ENCODE measurements at regions not wholly inside any gene's neighbourhood (a gene's known extent, or its start where the extent isn't known, plus 50 kb on each side); places are given as distances from the start of the nearest gene placed in this dataset.
A peak's percentile ranks its signal among the peaks of the same experiment; 100 is the strongest.
"Not testable (repeated sequence)": the region's sequence is repeated elsewhere in the genome, so short reads cannot be mapped to it uniquely, and the experiment has no call there.

DNA sequence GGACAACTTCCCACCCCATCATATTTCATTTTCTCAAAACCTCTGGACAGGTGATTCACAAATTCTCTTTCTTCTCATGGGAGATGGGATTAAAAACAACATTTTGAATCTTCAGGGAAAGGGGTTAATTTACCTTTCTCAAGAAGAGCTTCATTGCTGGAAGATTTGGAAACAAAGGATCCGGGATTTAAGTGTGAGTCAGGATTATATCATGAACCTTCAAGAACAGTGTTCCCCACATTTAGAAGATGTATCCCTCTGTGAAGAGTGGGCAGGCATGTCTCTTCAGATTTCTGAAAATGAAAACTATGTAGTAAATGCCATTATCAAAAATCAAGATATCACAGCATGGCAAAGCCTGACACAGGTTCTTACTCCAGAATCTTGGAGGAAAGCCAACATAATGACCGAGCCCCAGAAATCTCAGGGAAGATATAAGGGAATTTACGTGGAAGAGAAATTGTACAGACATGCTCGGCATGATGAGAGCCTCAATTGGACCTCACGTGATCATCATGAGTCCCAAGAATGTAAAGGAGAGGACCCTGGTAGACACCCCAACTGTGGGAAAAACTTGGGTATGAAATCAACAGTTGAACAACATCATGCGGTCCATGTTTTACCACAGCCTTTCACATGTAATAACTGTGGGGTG is 99.5 kb upstream of the GPR39 start:
- DNase-seq (ENCODE audit: low spot score); in situ Hi-C loops (cut with MboI; ENCODE audit: low sequenced_read_pairs, unreplicated experiment): not testable (repeated sequence)

DNA sequence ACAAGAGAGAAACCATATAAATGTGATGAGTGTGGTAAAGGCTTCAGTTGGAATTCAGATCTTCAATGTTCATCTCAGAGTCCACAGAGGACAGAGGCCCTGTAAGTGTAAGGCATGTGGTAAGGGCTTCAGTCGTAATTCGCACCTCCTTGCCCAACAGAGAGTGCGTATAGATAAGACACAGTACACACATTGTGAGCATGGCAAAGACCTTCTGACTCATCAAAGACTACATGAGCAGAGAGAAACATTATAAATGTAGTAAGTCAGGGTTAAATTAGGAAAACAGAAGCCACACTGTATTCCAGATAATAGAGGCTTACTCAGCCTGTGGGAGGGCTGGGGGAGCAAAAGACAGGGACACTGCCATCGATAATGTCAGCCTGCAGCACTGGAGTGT is 98.1 kb upstream of the GPR39 start:
- in situ Hi-C loops (cut with MboI; ENCODE audit: low sequenced_read_pairs, unreplicated experiment); DNase-seq (ENCODE audit: low spot score): not testable (repeated sequence)

DNA sequence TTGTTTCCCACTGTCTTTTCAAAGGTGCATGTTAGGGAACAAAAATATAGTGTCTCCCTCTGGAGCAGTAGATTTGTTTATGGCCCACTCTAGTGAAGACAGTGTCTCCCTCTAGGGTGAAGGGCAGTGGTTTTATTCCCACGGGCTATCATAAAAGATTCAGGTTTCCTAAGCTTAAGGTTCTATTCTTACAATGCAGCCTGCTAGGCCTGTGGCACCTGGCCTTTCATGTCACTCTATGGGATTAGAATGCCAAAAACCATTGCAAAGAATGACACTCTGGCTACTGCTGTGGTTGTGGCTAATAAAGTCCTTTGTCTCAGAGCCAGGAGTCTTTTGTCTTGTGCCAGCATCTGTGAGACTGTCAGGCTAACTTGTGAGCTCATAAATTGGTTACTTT is 92.6 kb upstream of the GPR39 start:
- in situ Hi-C loops (cut with MboI; ENCODE audit: low sequenced_read_pairs, unreplicated experiment); DNase-seq (ENCODE audit: low spot score): not testable (repeated sequence)

DNA sequence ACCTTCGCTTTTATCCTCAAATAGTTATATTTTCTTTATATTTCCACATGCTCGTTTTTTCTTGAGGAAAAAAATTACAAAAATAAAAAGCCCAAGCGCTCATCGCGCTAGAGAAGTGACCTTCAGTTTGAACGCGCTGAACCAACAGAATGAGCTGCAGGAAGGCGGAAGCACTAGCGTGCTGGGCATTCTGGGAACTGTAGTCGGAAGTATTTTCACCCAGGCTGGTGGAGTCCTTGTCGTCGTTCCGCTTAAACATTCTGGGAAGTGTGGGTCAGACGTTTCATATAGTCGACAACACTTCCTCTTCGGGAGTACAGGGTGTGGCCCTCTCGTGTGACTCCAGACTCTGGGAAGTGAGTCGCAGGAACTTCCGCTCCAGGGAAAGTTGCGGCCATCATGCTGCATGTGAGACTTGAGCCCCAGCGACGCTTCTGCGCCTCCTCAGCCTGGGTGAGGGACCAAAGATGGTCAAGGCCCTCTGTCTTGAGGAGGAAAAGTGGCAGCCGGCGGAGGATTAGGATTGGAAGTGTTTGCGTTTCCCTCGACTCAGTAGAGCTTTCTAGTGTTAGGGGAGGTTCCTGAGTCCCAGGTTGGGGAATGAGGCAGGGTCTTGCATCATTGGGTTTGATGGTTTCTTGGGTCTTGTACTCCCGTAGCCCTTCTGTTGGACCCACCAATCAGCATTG is 84.1 kb upstream of the GPR39 start:
- in situ Hi-C loops (cut with MboI; ENCODE audit: low sequenced_read_pairs, unreplicated experiment); DNase-seq (ENCODE audit: low spot score): not testable (repeated sequence)

DNA sequence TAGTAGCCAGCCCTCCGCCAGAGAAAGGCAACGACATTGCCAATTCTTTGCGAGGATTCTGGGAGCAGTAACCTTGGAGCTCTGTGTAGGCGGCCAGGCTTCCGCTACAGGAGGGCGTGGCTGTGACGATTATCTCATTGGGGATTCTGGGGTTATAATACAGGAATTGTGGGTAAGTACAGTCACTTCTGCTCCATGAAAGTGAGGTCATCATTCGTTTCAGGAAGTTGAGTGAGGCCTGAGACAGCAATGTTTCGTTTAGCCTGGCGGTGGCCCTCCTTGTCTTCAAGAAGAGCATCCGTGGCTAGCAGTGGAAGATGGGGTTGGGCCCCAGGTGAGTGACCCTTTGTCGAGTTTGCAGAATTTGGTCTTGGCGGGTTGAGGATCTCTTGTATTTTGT is 79.5 kb upstream of the GPR39 start:
- in situ Hi-C loops (cut with MboI; ENCODE audit: low sequenced_read_pairs, unreplicated experiment); DNase-seq (ENCODE audit: low spot score): not testable (repeated sequence)

DNA sequence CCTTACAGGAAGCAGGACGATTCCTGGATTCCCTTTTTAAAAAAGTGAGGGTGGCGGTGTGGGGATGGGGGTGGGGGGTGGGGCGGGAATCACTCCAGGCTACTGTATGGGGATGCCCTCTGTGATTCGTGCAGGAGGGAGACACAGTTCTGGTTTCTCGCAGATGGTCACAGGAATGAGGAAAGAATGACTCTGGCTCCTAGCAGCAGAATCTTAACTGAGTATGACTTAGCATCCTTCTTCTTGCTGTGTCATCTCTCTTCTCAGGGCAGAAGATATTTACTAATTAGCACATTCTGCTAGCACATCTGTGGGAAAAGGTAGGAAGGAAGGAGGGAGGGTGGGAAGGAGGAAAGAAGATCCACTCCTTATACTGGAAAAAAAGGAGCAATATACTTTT is 78.8 kb upstream of the GPR39 start:
- DNase-seq (ENCODE audit: low spot score); in situ Hi-C loops (cut with MboI; ENCODE audit: low sequenced_read_pairs, unreplicated experiment): not testable (repeated sequence)

DNA sequence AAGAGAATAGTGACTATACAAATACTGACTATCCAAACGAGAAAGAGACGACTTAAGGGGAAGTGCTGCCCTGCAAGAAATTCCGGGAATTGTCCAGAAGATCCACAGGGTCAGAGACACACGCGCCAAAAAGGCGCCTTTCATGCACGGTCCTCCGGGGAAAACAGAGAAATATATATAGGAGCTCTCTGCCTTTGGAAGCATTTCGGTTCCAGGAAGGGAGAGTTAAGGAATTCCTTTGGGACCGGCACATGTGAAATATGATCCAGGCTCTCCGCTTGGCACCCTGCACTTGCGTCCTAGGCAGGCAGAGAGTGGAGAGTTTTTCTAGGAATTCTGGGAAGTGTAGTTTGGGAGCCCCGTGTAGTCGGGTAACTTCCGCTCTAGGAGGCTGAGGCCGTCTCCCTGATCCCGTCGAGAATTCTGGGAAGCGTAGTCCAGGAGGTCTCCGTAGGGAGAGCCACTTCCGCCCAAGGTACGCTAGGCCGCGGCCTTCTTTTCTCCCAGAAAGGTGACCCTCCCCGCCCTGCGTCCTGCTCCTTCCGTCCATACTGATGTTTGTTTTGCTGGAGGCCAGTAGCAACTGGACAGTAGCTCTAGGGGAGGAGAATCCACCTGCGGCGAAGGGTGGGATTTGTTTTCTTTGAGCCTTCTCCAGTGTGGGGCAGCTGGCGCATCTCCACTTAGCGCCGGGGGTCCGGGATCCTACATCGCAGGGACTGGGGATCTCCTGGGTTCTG is 69.4 kb upstream of the GPR39 start:
- in situ Hi-C loops (cut with MboI; ENCODE audit: low sequenced_read_pairs, unreplicated experiment); DNase-seq (ENCODE audit: low spot score): not testable (repeated sequence)

DNA sequence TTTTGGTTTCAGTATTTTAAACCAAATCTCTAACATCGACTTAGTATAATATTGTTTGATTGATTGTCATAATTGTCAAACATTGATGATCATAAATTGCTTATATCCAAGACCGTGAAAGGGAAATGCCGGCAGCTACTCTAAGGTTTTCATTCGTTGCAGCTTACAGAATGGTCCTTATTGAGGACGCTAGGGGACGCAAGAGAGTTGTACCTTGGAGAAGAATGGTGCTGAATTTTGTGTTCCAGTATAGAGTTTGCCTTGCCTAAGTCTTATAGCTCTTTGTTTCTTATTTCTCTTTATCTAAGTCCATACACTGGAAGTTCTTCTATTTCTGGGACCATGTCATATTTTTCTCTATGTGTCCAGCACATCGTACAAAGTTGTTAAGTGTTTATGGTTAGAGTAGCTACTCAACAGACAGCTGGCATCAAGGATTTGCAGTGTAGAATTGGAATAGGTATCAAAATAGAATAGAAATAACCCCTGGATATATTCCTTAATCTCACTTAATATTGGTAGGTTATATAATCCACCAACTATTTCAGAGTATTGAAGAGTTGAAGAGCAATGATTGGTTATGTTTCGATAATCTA is 67.4 kb upstream of the GPR39 start:
- TF ChIP-seq, protein P1, sequence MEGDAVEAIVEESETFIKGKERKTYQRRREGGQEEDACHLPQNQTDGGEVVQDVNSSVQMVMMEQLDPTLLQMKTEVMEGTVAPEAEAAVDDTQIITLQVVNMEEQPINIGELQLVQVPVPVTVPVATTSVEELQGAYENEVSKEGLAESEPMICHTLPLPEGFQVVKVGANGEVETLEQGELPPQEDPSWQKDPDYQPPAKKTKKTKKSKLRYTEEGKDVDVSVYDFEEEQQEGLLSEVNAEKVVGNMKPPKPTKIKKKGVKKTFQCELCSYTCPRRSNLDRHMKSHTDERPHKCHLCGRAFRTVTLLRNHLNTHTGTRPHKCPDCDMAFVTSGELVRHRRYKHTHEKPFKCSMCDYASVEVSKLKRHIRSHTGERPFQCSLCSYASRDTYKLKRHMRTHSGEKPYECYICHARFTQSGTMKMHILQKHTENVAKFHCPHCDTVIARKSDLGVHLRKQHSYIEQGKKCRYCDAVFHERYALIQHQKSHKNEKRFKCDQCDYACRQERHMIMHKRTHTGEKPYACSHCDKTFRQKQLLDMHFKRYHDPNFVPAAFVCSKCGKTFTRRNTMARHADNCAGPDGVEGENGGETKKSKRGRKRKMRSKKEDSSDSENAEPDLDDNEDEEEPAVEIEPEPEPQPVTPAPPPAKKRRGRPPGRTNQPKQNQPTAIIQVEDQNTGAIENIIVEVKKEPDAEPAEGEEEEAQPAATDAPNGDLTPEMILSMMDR (IDR thresholded peaks at IDR 0.05; ENCODE audit: borderline replicate concordance, control extremely low read depth, extremely low read depth, insufficient read depth, missing control alignments) = peak; percentile 22
- in situ Hi-C loops (cut with MboI; ENCODE audit: low sequenced_read_pairs, unreplicated experiment); DNase-seq (ENCODE audit: low spot score): not testable (repeated sequence)

DNA sequence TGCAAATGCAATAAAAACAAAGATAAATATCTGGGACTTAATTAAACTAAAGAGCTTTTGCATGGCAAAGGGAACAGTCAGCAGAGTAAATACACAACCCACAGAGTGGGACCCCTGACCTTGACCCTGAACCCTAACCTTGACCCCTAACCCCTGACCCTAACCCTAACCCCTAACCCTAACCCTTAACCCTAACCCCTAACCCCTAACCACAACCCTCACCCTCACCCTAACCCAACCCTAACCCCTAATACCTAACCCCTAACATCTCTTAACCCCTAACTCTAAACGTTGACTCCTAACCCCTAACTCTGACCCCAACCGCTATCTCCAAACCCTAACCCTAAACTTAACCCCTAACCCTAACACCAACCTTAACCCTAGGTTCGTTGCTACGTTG is 64.9 kb upstream of the GPR39 start:
- in situ Hi-C loops (cut with MboI; ENCODE audit: low sequenced_read_pairs, unreplicated experiment); DNase-seq (ENCODE audit: low spot score): not testable (repeated sequence)

DNA sequence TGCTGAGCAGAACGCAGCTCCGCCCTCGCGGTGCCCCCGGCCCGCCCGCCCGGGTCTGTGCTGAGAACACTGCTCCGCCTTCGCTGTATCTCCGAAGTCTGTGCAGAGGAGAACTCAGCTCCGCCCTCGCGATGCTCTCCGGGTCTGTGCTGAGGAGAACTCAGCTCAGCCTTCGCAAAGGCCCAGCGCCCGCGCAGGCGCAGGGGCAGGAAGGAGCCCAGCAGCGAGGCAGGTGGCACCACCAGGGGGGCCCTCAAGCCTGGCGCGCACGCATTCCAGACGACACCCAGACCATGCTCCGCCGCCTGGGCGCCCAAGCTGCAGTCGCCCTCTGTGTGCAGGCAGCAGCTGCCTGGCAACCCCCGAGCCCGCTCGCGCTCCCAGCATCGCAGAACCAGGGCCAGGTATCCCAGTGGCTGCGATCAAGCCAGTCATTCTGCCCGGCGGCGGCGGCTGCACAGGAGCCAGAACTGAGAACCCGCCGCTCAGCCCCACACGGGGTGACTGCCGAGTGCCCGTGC is 64.1 kb upstream of the GPR39 start:
- DNase-seq (ENCODE audit: low spot score); in situ Hi-C loops (cut with MboI; ENCODE audit: low sequenced_read_pairs, unreplicated experiment): not testable (repeated sequence)

DNA sequence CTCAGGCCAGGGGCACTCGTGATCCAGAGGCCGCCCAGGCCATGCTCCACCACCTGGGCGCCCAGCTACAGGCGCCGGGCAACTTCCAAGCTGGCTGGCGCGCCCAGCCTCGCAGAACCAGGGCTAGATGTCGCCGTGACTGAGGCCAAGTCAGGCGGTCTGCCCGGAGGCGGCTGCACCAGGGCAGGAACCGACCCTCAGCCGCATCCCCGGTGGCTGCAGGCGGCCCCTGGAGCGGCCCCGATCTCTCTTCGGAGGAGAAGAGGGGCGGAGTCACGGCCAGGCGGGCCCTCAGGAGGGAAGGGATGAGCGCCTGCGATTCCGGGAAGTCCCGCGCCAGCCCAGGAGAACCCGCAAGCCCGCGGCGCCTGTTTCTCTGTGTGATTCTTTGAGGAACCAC is 63.2 kb upstream of the GPR39 start:
- in situ Hi-C loops (cut with MboI; ENCODE audit: low sequenced_read_pairs, unreplicated experiment) = not testable (repeated sequence)

DNA sequence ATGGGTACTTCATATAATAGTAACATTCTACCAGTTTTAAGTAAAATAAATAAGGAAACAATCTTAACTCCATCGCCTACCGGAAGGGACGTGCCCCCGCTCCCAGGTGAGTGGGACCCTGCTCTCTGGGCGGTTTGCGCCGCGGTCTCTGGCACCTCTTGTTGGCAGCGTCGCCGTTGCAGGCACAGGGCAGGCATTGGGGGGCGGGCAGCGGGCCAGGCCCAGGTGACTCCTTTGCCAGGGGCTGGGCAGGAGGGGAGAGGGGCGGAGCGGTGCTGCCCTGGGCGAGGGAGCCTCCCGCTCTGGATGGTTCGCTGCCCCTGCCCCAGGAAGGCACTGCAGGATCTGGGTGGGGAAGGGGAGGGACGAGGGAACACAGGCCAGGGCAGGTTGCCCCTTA is 55.6 kb upstream of the GPR39 start:
- in situ Hi-C loops (cut with MboI; ENCODE audit: low sequenced_read_pairs, unreplicated experiment); DNase-seq (ENCODE audit: low spot score): not testable (repeated sequence)

More for the DNA sequence above, 63.2 kb upstream of the GPR39 start:
- DNase-seq (ENCODE audit: low spot score) = not testable (repeated sequence)

DNA sequence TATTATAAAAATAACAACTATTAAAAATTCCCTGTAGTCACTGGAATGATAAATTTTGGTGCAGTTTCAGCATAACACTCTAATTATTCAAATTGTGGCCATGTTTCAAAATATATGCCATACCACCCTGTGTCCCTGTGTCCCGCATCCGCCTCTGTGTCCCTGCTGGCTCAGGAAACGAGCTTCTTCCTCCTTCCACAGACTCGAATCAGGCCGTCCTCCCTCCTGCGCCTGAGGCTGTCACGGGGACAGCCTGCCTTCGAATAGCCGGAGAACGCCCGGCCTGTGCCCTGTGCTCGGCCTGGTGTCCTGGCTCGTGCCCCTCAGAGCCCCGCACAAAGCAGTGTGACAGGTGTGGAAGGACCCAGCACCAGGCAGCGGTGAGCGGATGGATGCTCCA is 55.1 kb upstream of the GPR39 start:
- DNase-seq (ENCODE audit: low spot score); in situ Hi-C loops (cut with MboI; ENCODE audit: low sequenced_read_pairs, unreplicated experiment): not testable (repeated sequence)

DNA sequence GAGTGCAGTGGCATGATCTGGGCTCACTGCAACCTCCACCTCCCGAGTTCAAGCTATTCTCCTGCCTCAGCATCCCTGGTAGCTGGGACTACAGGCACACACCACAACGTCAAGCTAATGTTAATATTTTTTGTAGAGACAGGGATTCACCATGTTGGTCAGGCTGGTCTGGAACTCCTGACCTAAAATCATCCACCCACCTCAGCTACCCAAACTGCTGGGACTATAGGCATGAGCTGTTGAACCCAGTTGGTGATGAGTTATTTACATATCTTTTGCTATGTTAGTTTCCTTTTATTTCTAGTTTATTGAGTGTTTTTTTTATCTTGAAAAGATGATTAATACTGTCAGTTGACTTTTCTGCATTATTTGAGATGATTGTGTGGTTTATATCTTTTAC is 53.3 kb upstream of the GPR39 start:
- DNase-seq (ENCODE audit: low spot score); in situ Hi-C loops (cut with MboI; ENCODE audit: low sequenced_read_pairs, unreplicated experiment): not testable (repeated sequence)

DNA sequence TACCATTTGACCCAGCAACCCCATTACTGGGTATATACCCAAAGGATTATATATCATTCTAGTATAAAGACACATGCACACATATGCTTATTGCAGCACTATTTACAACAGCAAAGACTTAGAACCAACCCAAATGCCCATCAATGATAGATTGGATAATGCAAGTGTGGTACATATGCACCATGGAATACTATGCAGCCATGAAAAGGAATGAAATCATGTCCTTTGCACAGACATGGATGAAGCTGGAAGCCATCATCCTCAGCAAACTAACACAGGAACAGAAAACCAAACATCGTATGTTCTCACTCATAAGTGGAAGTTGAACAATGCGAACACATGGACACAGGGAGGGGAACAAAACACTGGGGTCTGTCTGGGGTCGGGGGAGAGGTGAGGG is 50.6 kb upstream of the GPR39 start:
- DNase-seq (ENCODE audit: low spot score); in situ Hi-C loops (cut with MboI; ENCODE audit: low sequenced_read_pairs, unreplicated experiment): not testable (repeated sequence)
